Activated T-cell treated with anti-CD3 and anti-CD28 coated beads, Interleukin-2, amount 50 U/mL, for 1 hour (primary cell): ENCODE measurements at regions not wholly inside any gene's neighbourhood (a gene's known extent, or its start where the extent isn't known, plus 50 kb on each side); places are given as distances from the start of the nearest gene placed in this dataset.

ENCODE experiments used
- DNase-seq: peaks from one replicate; pipeline ENCODE4 v3.0.0-alpha.2; 2020

GRCh38 chr6:19479551-19479950, 357.6 kb upstream of the ID4 start:
- no peak for DNase-seq

- DNase-seq, result no peak
Measured at GRCh38 chr6:19492636-19493405, 344.3 kb upstream of the ID4 start.

GRCh38 chr6:19501737-19502245, 335.4 kb upstream of the ID4 start:
- no peak for DNase-seq

- DNase-seq, result no peak
Measured at GRCh38 chr6:19502301-19502700, 334.9 kb upstream of the ID4 start.

GRCh38 chr6:19515939-19516338, 321.2 kb upstream of the ID4 start:
- no peak for DNase-seq

DNA sequence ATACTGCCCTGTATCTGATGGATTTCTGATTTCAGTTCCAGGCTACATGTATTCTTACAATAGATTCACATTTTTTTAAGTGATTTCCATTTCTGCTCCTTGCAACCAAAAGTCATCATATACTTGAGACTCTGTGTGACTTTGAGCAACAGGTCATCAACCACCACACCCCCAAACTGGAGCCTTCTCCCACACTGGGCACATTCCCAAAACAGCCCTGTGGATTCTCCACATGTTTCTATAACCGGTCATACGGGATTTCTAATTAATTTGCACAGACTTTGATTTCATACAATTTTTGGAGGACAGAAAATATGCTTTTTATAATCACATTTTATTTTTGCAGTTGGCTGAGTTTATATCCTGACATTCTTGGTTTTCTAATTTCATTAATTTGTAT, 317.2 kb upstream of the ID4 start:
- no peak for DNase-seq

DNA sequence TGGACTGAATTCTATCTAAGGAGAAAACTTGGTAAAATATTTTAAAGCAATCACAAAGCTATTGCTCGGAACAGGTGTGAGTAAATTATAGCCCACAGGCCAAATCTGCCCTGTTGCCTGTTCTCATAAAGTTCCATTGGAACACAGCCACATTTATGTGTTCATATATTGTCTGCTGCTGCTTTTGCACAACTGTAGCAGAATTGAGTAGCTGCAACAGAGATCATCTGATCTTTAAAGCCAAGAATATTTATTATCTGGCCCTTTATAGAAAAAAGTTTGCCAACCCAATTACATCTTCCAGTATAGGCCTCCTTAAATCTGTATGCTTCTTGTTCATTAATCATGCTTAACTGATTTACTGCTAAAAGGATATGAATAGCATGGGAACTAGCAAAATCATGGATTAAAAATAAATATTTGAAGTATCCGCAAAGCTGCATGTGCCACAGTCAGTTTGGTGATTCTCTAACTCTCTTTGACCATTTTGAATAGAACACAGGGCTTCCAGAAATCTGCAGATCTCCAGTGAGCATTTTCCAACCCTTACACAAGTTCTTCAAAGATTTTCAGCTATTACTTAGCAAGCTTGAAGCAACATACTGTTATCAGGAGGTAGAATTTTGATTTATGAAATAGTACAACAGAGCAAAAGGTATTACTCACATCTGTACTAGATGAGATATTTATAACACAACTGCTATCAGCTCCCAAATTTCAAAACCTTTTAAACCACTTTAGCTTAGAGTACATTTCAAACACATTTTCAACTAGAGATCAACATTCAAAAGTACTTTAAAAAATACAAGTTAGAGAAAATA, 312.6 kb upstream of the ID4 start:
- DNase-seq, result no peak

DNA sequence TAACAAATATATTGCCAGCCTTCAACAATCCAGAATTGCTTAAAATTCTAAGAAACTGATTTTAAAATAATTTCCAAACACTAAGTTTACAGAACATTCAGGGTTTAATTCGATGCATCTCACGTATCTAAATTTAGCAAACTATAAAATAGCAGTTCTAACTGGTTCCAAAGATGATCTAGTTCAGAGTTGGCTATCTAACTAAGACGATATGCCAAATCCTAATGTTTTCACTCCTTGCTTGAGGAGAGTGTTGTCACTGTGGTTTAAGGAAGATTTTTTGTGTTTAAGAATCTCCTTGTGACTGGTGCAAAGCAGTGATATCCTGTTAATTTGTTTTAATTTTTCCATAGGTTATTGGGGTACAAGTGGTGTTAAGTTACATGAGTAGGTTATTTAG, 311.5 kb upstream of the ID4 start:
- DNase-seq, result no peak

DNA sequence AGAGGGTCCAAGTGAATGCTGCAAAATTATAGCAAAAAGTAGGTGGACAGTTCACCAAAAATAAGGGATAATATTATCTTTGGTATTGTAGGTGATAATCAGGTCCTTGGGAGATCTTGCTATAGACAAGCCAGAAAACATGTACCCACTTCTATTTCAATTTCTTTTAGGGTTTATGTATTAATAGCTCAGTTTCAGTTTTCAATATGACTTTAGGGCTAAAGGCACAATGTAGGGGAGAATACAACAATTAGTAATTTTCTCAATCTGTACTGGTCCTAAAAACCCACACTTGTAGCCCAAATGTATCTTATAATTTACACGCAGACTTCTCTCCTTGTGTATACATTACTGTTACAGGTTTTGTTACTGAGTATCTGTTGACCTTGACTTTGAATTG, 307.0 kb upstream of the ID4 start:
- DNase-seq, result no peak

- DNase-seq, result no peak
Measured at GRCh38 chr6:19535351-19535750, 301.8 kb upstream of the ID4 start.

- DNase-seq, result no peak
Measured at GRCh38 chr6:19536838-19537237, 300.3 kb upstream of the ID4 start.

GRCh38 chr6:19538096-19538495, 299.1 kb upstream of the ID4 start:
- DNase-seq, result no peak

DNA sequence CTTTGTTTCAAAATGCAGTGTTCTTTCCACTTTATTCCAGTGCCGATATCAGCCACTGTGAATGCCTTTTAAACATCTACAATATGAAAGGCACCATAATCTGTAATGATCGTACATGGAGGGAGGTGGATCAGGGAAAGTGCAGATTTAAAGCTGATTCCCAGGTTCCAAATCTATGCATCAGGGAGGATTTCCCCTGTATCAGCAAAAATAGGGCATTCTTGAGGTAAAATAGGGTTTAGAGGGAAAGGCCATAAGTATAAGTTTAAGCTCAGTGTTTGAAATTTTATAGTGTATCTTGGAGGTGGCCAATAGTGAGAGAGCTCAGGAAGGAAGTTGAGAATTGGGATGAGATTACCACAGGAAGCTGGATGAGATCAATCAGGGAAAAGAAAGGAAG, 289.7 kb upstream of the ID4 start:
- DNase-seq, result no peak

- DNase-seq, result no peak
Measured at GRCh38 chr6:19549109-19549508, 288.1 kb upstream of the ID4 start.

DNA sequence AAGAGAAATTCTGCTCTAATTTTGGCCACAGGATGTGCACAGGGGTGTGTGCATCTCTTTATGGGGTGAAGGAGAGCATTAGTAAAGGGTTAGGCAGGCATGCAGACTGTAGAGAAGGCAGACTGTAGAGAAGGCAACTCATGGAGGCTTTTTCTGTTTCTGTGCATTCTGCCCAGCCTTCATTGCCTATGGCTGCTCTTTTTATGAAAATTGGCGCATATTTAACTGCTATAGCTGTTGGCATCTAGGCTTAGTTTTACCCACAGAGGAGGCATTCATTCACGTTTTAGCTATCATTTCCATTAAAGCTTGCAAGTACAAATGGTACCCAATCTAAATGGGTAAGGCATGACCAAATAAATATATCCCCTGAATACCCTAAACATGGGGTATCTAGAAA, 286.8 kb upstream of the ID4 start:
- no peak for DNase-seq

- DNase-seq, result no peak
Measured at GRCh38 chr6:19551611-19552010, 285.6 kb upstream of the ID4 start.

- DNase-seq, result no peak
Measured at GRCh38 chr6:19552076-19552475, 285.1 kb upstream of the ID4 start.

DNA sequence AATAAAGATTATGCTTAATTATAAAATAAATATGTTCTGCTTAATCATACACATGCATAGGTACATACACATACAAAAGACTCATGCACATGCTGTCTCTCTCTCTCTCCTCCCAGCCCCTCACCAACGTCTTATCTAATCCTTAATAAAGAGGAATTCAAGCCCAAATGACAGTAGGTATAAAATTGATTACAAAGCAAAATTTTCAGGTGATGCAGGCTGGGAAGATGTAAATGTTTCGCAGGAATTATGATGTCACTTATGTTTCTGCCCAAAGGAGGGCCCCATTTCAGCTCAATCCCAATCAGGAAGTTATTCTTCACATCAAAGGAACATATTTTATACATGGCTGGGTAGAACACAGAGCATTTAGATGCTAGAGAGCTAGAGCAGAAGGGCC, 284.6 kb upstream of the ID4 start:
- no peak for DNase-seq

DNA sequence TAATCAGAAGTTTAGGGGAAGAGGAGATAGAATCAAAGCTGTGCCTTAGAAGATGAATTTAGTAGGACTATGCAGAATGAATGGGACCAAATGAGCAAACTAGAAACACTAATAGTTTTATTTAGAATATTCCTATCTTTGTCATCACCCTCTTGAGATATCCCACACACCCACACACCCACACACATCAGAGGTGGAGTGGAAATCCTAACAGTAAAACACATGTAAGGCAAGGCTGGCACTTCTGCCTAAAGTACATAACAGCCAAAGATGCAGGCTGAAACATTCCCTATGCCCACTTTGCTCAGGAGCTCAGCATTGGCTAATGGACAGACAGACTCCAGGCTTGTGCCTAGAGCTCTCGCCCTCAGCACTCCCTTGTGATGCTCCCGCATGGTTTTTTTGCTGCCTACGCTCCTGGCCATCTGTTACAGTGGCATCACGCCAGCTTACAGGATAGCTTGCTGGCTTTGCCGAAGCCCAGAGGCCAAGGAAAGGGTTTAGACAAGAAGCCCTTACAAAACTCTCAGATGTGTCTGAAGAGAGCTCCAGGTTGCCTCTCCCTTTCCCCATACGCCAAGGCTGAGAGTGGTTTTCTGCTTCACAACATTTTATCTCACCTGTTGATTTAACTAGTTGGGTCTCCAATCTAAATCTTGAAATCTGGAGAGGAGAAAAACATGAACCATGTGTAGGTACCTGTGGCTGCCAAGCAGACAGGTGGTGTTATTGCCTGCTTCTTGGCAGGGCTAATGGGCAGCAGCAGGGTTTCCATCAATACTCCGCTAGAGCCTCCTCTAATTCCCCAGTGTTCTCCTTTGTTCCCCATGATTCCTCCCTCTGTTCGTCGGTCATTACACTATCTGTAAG, 282.6 kb upstream of the ID4 start:
- no peak for DNase-seq

DNA sequence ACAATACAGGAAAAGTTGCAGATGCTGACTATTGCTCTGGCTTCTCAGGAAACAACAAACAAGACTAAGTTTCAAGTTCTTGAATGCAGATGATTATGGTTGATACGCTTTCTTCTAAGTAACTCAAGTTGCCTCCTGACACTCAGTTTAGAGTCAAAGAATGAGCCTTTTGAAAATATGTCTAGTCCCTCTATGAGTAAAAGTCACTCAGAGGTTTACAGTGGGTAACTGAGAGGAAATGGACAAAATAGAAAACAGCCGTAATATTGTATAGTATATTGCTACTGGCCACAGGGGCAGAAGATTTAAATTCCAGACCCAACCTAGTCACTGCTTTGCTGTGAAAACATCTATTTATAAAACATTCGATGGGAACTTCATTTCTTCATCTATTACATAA, 280.0 kb upstream of the ID4 start:
- DNase-seq, result no peak

GRCh38 chr6:19558201-19558600, 279.0 kb upstream of the ID4 start:
- no peak for DNase-seq

DNA sequence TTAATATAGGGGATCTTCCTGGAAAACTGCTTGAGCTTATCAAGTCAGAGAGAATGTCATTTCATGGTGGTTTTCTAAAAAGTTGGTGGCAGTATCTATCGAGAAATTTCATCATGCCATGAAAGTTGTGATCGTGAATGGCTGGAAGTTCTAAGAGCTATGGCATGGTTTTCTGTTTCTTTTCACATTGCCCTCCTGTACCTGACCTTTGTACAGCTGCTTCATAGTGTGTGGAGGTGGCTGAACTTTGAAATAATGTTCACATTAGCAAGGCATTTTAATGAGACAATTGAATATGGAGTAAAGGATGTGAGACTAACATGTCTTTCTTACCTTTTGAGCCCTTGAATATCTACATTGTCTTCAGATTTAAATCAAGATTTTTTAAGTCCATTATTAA, 278.2 kb upstream of the ID4 start:
- no peak for DNase-seq

- DNase-seq, result no peak
Measured at GRCh38 chr6:19562468-19562867, 274.7 kb upstream of the ID4 start.
